K562 (cell line): ENCODE measurements at regions not wholly inside any gene's neighbourhood (a gene's known extent, or its start where the extent isn't known, plus 50 kb on each side); places are given as distances from the start of the nearest gene placed in this dataset.

ENCODE experiments used
- ATAC-seq: fragments of 200-7000 bp; cut with Tn5 transposase; 3 replicates; pipeline ENCODE4 v1.9.1; 2020; ENCODE audit warnings: moderate library complexity
- BruUV-seq: library from RNA; stranded (reverse); fragments of 400-500 nt; replicated peaks from 2 replicates; lab custom pipeline; 2021; lab: Mats Ljungman, UMichigan
- CTCF ChIA-PET: fragments of 300-600 bp; formaldehyde crosslinking; extraction: SDS; loops from one replicate; lab custom pipeline; 2021; ENCODE audit warnings: low intra/inter-chr PET ratio; lab: Yijun Ruan, JAX
- POLR2A ChIA-PET: fragments of 300-600, 350-650 bp; sonication (Branson Sonifier 250); formaldehyde crosslinking; extraction: SDS; loops from one replicate; lab custom pipeline; 2021; ENCODE audit warnings: antibody characterized with exemption, inconsistent platforms; lab: Yijun Ruan, JAX
- DNase-seq, 4 experiments: peaks; one replicate each; pipeline versions ENCODE4 v3.0.0 to v3.0.0-alpha.2; 2011 to 2018; ENCODE audit warnings: low spot score in 3 of 4, mixed read lengths in 3 of 4; ENCODE audit errors: extremely low read depth in 1 of 4
- FAIRE-seq: peaks from 2 replicates; lab custom pipeline; 2011; peaks lifted over from hg19 to GRCh38; lab: Jason Lieb, UNC
- H2AFZ ChIP-seq: 2 replicates; pipeline ENCODE4 v1.6.0; 2011; ENCODE audit warnings: low read depth, low read length, control low read depth, inconsistent platforms
- H3K27ac ChIP-seq: fragments of 200-600 bp; 3 replicates; pipeline ENCODE4 v1.8.0; 2011; ENCODE audit warnings: low read depth, mild to moderate bottlenecking, control low read depth, inconsistent platforms, low read length, moderate library complexity, mixed read lengths; ENCODE audit errors: extremely low read depth
- H3K27me3 ChIP-seq, 2 experiments: fragments of 300-600 bp in 1 of 2; 2 replicates in 1 of 2; 3 replicates in 1 of 2; pipeline versions ENCODE4 v1.6.0 to v1.8.0; 2011; ENCODE audit warnings: inconsistent platforms in 2 of 2, low read length in 2 of 2, mild to moderate bottlenecking in 1 of 2, mixed read lengths in 1 of 2, moderate library complexity in 1 of 2; ENCODE audit not compliant: control insufficient read depth in 2 of 2, insufficient read depth in 2 of 2
- H3K36me3 ChIP-seq: fragments of 300-600 bp; 3 replicates; pipeline ENCODE4 v1.8.0; 2011; ENCODE audit warnings: mild to moderate bottlenecking, low read length, inconsistent platforms; ENCODE audit not compliant: control insufficient read depth, insufficient read depth
- H3K4me1 ChIP-seq, 2 experiments: fragments of 200-600 bp in 1 of 2; replicated peaks in 1 of 2; 2 replicates in 1 of 2; 3 replicates in 1 of 2; pipeline versions ENCODE4 v1.5.1 to v1.8.0; 2011; ENCODE audit warnings: inconsistent platforms in 2 of 2, low read length in 2 of 2, mild to moderate bottlenecking in 1 of 2, mixed read lengths in 1 of 2, moderate library complexity in 1 of 2; ENCODE audit not compliant: control insufficient read depth in 2 of 2, insufficient read depth in 2 of 2
- H3K4me2 ChIP-seq: 2 replicates; pipeline ENCODE4 v1.6.1; 2011; ENCODE audit warnings: low read length, control low read depth, inconsistent platforms, mixed read lengths; ENCODE audit not compliant: insufficient read depth
- H3K4me3 ChIP-seq: fragments of 200-600 bp; sonication (generic), shearing (Covaris generic); 2 replicates; pipeline ENCODE4 v1.5.1; 2016; ENCODE audit warnings: control low read depth, inconsistent platforms
- H3K79me2 ChIP-seq: fragments of 200-600 bp; 3 replicates; pipeline ENCODE4 v1.8.0; 2011; ENCODE audit warnings: low read length, inconsistent platforms; ENCODE audit not compliant: control insufficient read depth, insufficient read depth
- H3K9ac ChIP-seq, 2 experiments: 2 replicates each; pipeline versions ENCODE4 v1.6.0 to v1.6.1; 2011; ENCODE audit warnings: low read depth in 2 of 2, low read length in 2 of 2, control low read depth in 1 of 2, inconsistent platforms in 1 of 2, mild to moderate bottlenecking in 1 of 2, mixed read lengths in 1 of 2; ENCODE audit not compliant: insufficient read depth in 1 of 2
- H3K9me1 ChIP-seq: one replicate; pipeline ENCODE4 v1.6.0; 2011; ENCODE audit warnings: inconsistent platforms, mild to moderate bottlenecking, low read length, moderate library complexity; ENCODE audit not compliant: control insufficient read depth, insufficient read depth
- H3K9me3 ChIP-seq: replicated peaks from 2 replicates; pipeline ENCODE4 v1.5.1; 2011; ENCODE audit warnings: low read depth, low read length, inconsistent platforms; ENCODE audit not compliant: control insufficient read depth, insufficient read depth
- H4K20me1 ChIP-seq: replicated peaks from 2 replicates; pipeline ENCODE4 v1.6.1; 2011; ENCODE audit warnings: low read length, inconsistent platforms, mixed read lengths; ENCODE audit not compliant: control insufficient read depth, insufficient read depth
- E2F3 ChIP-seq: fragments of 250-450 bp; sonication (Bioruptor Pico); IDR thresholded peaks from 2 replicates; pipeline ENCODE4 v1.4.0; 2020; ENCODE audit warnings: mild to moderate bottlenecking
- FOSL1 ChIP-seq: fragments of 200-800 bp; sonication (Bioruptor generic); conservative IDR thresholded peaks from 2 replicates; pipeline ENCODE4 v1.6.1; 2016; ENCODE audit warnings: missing genetic modification characterization, missing compliant biosample characterization
- GABPA ChIP-seq: fragments of 200-800 bp; sonication (Bioruptor generic); conservative IDR thresholded peaks from 2 replicates; pipeline ENCODE4 v1.6.1; 2016; ENCODE audit warnings: low read depth, missing genetic modification characterization, missing compliant biosample characterization
- HNRNPK ChIP-seq: fragments of 200-400 bp; formaldehyde crosslinking; IDR thresholded peaks from one replicate; pipeline ENCODE4 v1.6.1; 2018; ENCODE audit warnings: mild to moderate bottlenecking, low read depth, low read length; ENCODE audit not compliant: poor library complexity, severe bottlenecking
- PPARD ChIP-seq: fragments of 250-450 bp; sonication (Bioruptor Pico); IDR thresholded peaks from 2 replicates; pipeline ENCODE4 v1.8.0; 2022; ENCODE audit warnings: inconsistent platforms, mild to moderate bottlenecking, moderate library complexity
- RBM17 ChIP-seq: fragments of 200-400 bp; formaldehyde crosslinking; IDR thresholded peaks from 2 replicates; pipeline ENCODE4 v1.6.1; 2017; ENCODE audit warnings: low read depth, mild to moderate bottlenecking, low read length, borderline replicate concordance
- RUNX1 ChIP-seq: sonication (generic); IDR thresholded peaks from 2 replicates; pipeline ENCODE4 v1.6.1; 2016; ENCODE audit warnings: antibody characterized with exemption, low read depth
- ZNF253 ChIP-seq: fragments of 250-450 bp; sonication (Bioruptor Pico); conservative IDR thresholded peaks from 2 replicates; pipeline ENCODE4 v1.6.1; 2021; ENCODE audit warnings: mild to moderate bottlenecking
- ZNF584 ChIP-seq: fragments of 200-800 bp; sonication (Bioruptor generic); IDR thresholded peaks from 2 replicates; pipeline ENCODE4 v1.6.1; 2016; ENCODE audit warnings: low read depth, mild to moderate bottlenecking, missing genetic modification characterization, missing compliant biosample characterization
- ZNF695 ChIP-seq: fragments of 450-650 bp; formaldehyde crosslinking; IDR thresholded peaks from 2 replicates; pipeline ENCODE4 v1.4.0; 2020; ENCODE audit warnings: mild to moderate bottlenecking, moderate library complexity
- WGBS: fragments of 100-300 bp; shearing (Covaris generic); methylation state at CpG from one replicate; pipeline ENCODE4 v1.1.6; 2016; ENCODE audit warnings: low coverage, mixed read lengths; ENCODE audit not compliant: insufficient coverage; ENCODE audit errors: missing lambda C conversion rate; 5-methylcytosine and 5-hydroxymethylcytosine counted together
- in situ Hi-C: fragments of 300-500 bp; cut with MboI; formaldehyde crosslinking; loops from 4 replicates; pipeline ENCODE4 v1.15.0; 2018; ENCODE audit warnings: inconsistent platforms, mixed read lengths
- intact Hi-C: fragments of 100-400 bp; cut with micrococcal nuclease; formaldehyde crosslinking; loops from 2 replicates; pipeline ENCODE4 v1.14.2; 2022
- TF ChIP-seq, protein P1 (sequence below): sonication (generic); formaldehyde crosslinking; IDR thresholded peaks from 2 replicates; pipeline ENCODE4 v1.8.0; 2022; ENCODE audit warnings: missing genetic modification reagents, mild to moderate bottlenecking, moderate library complexity, borderline replicate concordance
- TF ChIP-seq, protein P2 (sequence below): fragments of 250-450 bp; sonication (Bioruptor Pico); IDR thresholded peaks from 2 replicates; pipeline ENCODE4 v1.8.0; 2022; ENCODE audit warnings: inconsistent platforms
- TF ChIP-seq, protein P3 (sequence below), 2 experiments: fragments of 250-450 bp in 1 of 2; fragments of 450-650 bp in 1 of 2; sonication (Bioruptor Pico) in 1 of 2; IDR thresholded peaks; 2 replicates each; pipeline versions ENCODE4 v1.6.1 to v1.8.0; 2016 to 2021; ENCODE audit warnings: mild to moderate bottlenecking in 2 of 2, moderate library complexity in 2 of 2, missing compliant biosample characterization in 1 of 2, missing genetic modification characterization in 1 of 2
- TF ChIP-seq, protein P4 (sequence below): fragments of 450-650 bp; IDR thresholded peaks from 2 replicates; pipeline ENCODE4 v1.7.1; 2018; ENCODE audit warnings: mild to moderate bottlenecking, low read depth; ENCODE audit not compliant: partially characterized antibody

DNA sequence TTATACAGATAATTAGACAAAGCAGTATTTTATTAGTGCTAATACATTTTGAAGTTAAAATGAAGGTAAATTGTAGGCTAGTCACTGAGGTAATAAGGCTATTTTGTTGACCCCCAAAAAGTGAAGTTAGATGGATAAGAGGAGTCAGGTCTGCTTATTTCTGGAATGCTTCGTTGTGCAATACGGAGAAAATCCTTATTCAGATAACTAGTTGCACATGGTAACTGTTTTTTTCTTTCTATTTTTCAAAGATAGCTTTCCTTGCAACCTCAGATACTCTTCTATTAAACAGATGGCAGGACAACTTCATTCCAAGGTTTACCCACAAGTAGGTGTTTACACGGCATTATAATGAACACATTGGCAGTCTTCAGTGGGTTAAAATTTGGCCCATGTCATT is 101.1 kb downstream of the TMEM174 start:
- H3K36me3 ChIP-seq = no peaks in the 10 kb centered on the region
- ATAC-seq (no peak), DNase-seq (no peak), FAIRE-seq (no peak)
- H3K4me3 ChIP-seq = no peak overlapping the region
- no peak overlapping the region for H3K4me2 ChIP-seq
- H3K27me3 ChIP-seq = peaks cover 24% of the 10 kb centered on the region in 2 experiments
- ChIA-PET POLR2A (no interaction called here), CTCF (no interaction called here)
- intact Hi-C loops (no loop called here), in situ Hi-C loops (no loop called here)
- H3K9ac ChIP-seq = no peak overlapping the region
- 0% methylated on average over 3 of the region's 3 CpGs for WGBS
- H3K9me1 ChIP-seq = peaks cover 4% of the 10 kb centered on the region
- BruUV-seq = no TSS peak
- H3K27ac ChIP-seq = no peak overlapping the region
- no peaks in the 10 kb centered on the region for H3K79me2 ChIP-seq
- 0 out of 2 replicates have a peak, but pooled peaks cover 3% of the 10 kb centered on the region for H4K20me1 ChIP-seq
- no peaks in the 10 kb centered on the region for H3K4me1 ChIP-seq
- H2AFZ ChIP-seq = no peak overlapping the region
- no peaks in the 10 kb centered on the region for H3K9me3 ChIP-seq
- no peak for TF ChIP-seq RUNX1
- TF ChIP-seq, protein P1, sequence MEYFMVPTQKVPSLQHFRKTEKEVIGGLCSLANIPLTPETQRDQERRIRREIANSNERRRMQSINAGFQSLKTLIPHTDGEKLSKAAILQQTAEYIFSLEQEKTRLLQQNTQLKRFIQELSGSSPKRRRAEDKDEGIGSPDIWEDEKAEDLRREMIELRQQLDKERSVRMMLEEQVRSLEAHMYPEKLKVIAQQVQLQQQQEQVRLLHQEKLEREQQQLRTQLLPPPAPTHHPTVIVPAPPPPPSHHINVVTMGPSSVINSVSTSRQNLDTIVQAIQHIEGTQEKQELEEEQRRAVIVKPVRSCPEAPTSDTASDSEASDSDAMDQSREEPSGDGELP (CRISPR knock-in tag) = no peak
- TF ChIP-seq, protein P2, sequence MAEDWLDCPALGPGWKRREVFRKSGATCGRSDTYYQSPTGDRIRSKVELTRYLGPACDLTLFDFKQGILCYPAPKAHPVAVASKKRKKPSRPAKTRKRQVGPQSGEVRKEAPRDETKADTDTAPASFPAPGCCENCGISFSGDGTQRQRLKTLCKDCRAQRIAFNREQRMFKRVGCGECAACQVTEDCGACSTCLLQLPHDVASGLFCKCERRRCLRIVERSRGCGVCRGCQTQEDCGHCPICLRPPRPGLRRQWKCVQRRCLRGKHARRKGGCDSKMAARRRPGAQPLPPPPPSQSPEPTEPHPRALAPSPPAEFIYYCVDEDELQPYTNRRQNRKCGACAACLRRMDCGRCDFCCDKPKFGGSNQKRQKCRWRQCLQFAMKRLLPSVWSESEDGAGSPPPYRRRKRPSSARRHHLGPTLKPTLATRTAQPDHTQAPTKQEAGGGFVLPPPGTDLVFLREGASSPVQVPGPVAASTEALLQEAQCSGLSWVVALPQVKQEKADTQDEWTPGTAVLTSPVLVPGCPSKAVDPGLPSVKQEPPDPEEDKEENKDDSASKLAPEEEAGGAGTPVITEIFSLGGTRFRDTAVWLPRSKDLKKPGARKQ (CRISPR knock-in tag) = no peak
- no peak for TF ChIP-seq PPARD (CRISPR knock-in tag)
- no peak for TF ChIP-seq ZNF253
- TF ChIP-seq FOSL1 = no peak
- TF ChIP-seq ZNF695 (CRISPR knock-in tag) = no peak
- TF ChIP-seq, protein P3, sequence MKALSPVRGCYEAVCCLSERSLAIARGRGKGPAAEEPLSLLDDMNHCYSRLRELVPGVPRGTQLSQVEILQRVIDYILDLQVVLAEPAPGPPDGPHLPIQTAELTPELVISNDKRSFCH (CRISPR knock-in tag; IDR thresholded peaks at IDR 0.05) = no peak
- TF ChIP-seq, protein P3 (tag; IDR thresholded peaks at IDR 0.05) = no peak
- TF ChIP-seq E2F3 (CRISPR knock-in tag) = no peak
- TF ChIP-seq GABPA (tag) = no peak
- no peak for TF ChIP-seq RBM17
- no peak for TF ChIP-seq ZNF584 (CRISPR knock-in tag)
- no peak for TF ChIP-seq HNRNPK
- TF ChIP-seq, protein P4, sequence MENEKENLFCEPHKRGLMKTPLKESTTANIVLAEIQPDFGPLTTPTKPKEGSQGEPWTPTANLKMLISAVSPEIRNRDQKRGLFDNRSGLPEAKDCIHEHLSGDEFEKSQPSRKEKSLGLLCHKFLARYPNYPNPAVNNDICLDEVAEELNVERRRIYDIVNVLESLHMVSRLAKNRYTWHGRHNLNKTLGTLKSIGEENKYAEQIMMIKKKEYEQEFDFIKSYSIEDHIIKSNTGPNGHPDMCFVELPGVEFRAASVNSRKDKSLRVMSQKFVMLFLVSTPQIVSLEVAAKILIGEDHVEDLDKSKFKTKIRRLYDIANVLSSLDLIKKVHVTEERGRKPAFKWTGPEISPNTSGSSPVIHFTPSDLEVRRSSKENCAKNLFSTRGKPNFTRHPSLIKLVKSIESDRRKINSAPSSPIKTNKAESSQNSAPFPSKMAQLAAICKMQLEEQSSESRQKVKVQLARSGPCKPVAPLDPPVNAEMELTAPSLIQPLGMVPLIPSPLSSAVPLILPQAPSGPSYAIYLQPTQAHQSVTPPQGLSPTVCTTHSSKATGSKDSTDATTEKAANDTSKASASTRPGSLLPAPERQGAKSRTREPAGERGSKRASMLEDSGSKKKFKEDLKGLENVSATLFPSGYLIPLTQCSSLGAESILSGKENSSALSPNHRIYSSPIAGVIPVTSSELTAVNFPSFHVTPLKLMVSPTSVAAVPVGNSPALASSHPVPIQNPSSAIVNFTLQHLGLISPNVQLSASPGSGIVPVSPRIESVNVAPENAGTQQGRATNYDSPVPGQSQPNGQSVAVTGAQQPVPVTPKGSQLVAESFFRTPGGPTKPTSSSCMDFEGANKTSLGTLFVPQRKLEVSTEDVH = no peak
